HCT116 (cell line): ENCODE measurements at regions not wholly inside any gene's neighbourhood (a gene's known extent, or its start where the extent isn't known, plus 50 kb on each side); places are given as distances from the start of the nearest gene placed in this dataset.

Experiments
- CEBPB ChIP-seq: IDR thresholded peaks from 2 replicates; pipeline ENCODE4 v1.6.1; 2012; ENCODE audit warnings: low read depth
- CTCF ChIP-seq, 3 experiments: fragments of 200-600 bp in 1 of 3; sonication (generic) in 1 of 3; IDR thresholded peaks in 2 of 3; conservative IDR thresholded peaks in 1 of 3; 2 replicates each; pipeline ENCODE4 v1.5.1; 2012 to 2017; ENCODE audit warnings: low read depth in 2 of 3, low read length in 2 of 3, antibody characterized with exemption in 1 of 3, borderline replicate concordance in 1 of 3, control low read depth in 1 of 3, mild to moderate bottlenecking in 1 of 3, mixed read lengths in 1 of 3, mixed run types in 1 of 3, moderate library complexity in 1 of 3; ENCODE audit not compliant: insufficient read depth in 1 of 3
- EGR1 ChIP-seq: IDR thresholded peaks from 2 replicates; pipeline ENCODE4 v1.6.1; 2012; ENCODE audit warnings: low read depth
- EZH2 ChIP-seq: fragments of 200-600 bp; sonication (generic); IDR thresholded peaks from 2 replicates; pipeline ENCODE4 v1.6.1; 2017; ENCODE audit warnings: antibody characterized with exemption, mixed run types
- EZH2phosphoT487 ChIP-seq: fragments of 200-600 bp; IDR thresholded peaks from 2 replicates; pipeline ENCODE4 v1.6.1; 2018; ENCODE audit warnings: antibody characterized with exemption, borderline replicate concordance
- FOSL1 ChIP-seq: IDR thresholded peaks from 2 replicates; pipeline ENCODE4 v1.6.1; 2012; ENCODE audit warnings: low read depth
- MAX ChIP-seq: IDR thresholded peaks from 2 replicates; pipeline ENCODE4 v1.6.1; 2012
- POLR2A ChIP-seq: IDR thresholded peaks from 2 replicates; pipeline ENCODE4 v1.7.0; 2011; ENCODE audit warnings: borderline replicate concordance; ENCODE audit not compliant: insufficient read depth, insufficient read length; ENCODE audit errors: extremely low read depth
- RAD21 ChIP-seq: IDR thresholded peaks from 2 replicates; pipeline ENCODE4 v1.6.1; 2012; ENCODE audit warnings: low read depth, mild to moderate bottlenecking
- SIN3A ChIP-seq: IDR thresholded peaks from 2 replicates; pipeline ENCODE4 v1.6.1; 2012; ENCODE audit warnings: low read depth
- SRF ChIP-seq: IDR thresholded peaks from 2 replicates; pipeline ENCODE4 v1.6.1; 2012; ENCODE audit warnings: low read depth
- YY1 ChIP-seq: IDR thresholded peaks from 2 replicates; pipeline ENCODE4 v1.6.1; 2011; ENCODE audit warnings: low read length, low read depth, moderate library complexity, mild to moderate bottlenecking; ENCODE audit not compliant: insufficient replicate concordance; ENCODE audit errors: extremely low read depth
- ZBTB33 ChIP-seq: IDR thresholded peaks from 2 replicates; pipeline ENCODE4 v1.6.1; 2011; ENCODE audit warnings: mild to moderate bottlenecking, low read length, moderate library complexity; ENCODE audit not compliant: insufficient replicate concordance; ENCODE audit errors: extremely low read depth
- ZNF274 ChIP-seq: fragments of 200-500 bp; sonication (Bioruptor generic); IDR thresholded peaks from 2 replicates; pipeline ENCODE4 v1.6.1; 2014; ENCODE audit warnings: mild to moderate bottlenecking, low read depth, low read length, inconsistent platforms

- TF ChIP-seq CTCF (IDR thresholded peaks at IDR 0.05 in 2 of 3, conservative IDR thresholded peaks at IDR 0.05 in 1 of 3; ENCODE audit: borderline replicate concordance in 1 of 3, insufficient read depth in 1 of 3, low read depth in 2 of 3, low read length in 2 of 3) (no peak), EGR1 (no peak), MAX (no peak), SRF (no peak), EZH2phosphoT487 (no peak), POLR2A (no peak), YY1 (no peak), EZH2 (no peak), ZBTB33 (no peak), ZNF274 (no peak), CEBPB (no peak), RAD21 (no peak), FOSL1 (no peak), SIN3A (no peak)
Observed at GRCh38 chr13:33372251-33372919, 86.8 kb upstream of the STARD13 start.
